Small intestine (tissue), 7 donors: ENCODE measurements at regions not wholly inside any gene's neighbourhood (a gene's known extent, or its start where the extent isn't known, plus 50 kb on each side); places are given as distances from the start of the nearest gene placed in this dataset.
A peak's percentile ranks its signal among the peaks of the same experiment; 100 is the strongest.

Experiments used
- DNase-seq, 2 donors: peaks; one replicate each; pipeline versions ENCODE4 v3.0.0 to v3.0.0-alpha.2; 2013
- FAIRE-seq: peaks from 2 replicates; lab custom pipeline; 2012; peaks lifted over from hg19 to GRCh38; lab: Jason Lieb, UNC
- H3K27ac ChIP-seq, 3 donors: one replicate each; pipeline ENCODE4 v1.5.1; 2013; ENCODE audit warnings: low read length in 2 of 3, mild to moderate bottlenecking in 2 of 3, control low read depth in 1 of 3, inconsistent platforms in 1 of 3, low read depth in 1 of 3, moderate library complexity in 1 of 3
- H3K27me3 ChIP-seq, 3 donors: one replicate each; pipeline ENCODE4 v1.6.1; 2013; ENCODE audit warnings: low read length in 3 of 3, inconsistent platforms in 1 of 3; ENCODE audit not compliant: control insufficient read depth in 3 of 3, insufficient read depth in 3 of 3
- H3K36me3 ChIP-seq, 3 donors: one replicate each; pipeline ENCODE4 v1.6.1; 2013; ENCODE audit warnings: low read length in 3 of 3, inconsistent platforms in 1 of 3, low read depth in 1 of 3, mild to moderate bottlenecking in 1 of 3, moderate library complexity in 1 of 3; ENCODE audit not compliant: control insufficient read depth in 3 of 3, insufficient read depth in 2 of 3
- H3K4me1 ChIP-seq, 3 donors: one replicate each; pipeline ENCODE4 v1.6.1; 2013; ENCODE audit warnings: low read length in 2 of 3, inconsistent platforms in 1 of 3, low read depth in 1 of 3, mild to moderate bottlenecking in 1 of 3, moderate library complexity in 1 of 3; ENCODE audit not compliant: control insufficient read depth in 3 of 3, insufficient read depth in 2 of 3
- H3K4me3 ChIP-seq, 3 donors: one replicate each; pipeline ENCODE4 v1.5.1; 2013; ENCODE audit warnings: low read length in 3 of 3, control low read depth in 1 of 3, inconsistent platforms in 1 of 3, low read depth in 1 of 3, mild to moderate bottlenecking in 1 of 3, moderate library complexity in 1 of 3
- H3K9me3 ChIP-seq, 2 donors: one replicate each; pipeline ENCODE4 v1.6.1; 2013; ENCODE audit warnings: low read depth in 1 of 2, low read length in 1 of 2; ENCODE audit not compliant: control insufficient read depth in 2 of 2, insufficient read depth in 1 of 2
- WGBS, 3 donors: extraction: QIAGEN DNeasy Blood & Tissue Kit; methylation state at CpG; one replicate each; pipeline ENCODE4 v1.1.7; 2013; 5-methylcytosine and 5-hydroxymethylcytosine counted together
- donor health status: healthy with polysubstance abuse.
- donor health status: control.
- donor health status: control.
- donor health status: Bipolar disorder and iron deficiency.
- donor health status: healthy.

- FAIRE-seq, result no peak
- 92 to 96% (median 94%) methylated on average over 5 of the region's 5 CpGs for WGBS, 3 donors
- H3K27me3 ChIP-seq, result no peaks in the 10 kb centered on the region
Measured at GRCh38 chr20:24742989-24743388, 206.1 kb upstream of the CST7 start.

GRCh38 chr20:24743641-24744040 is 205.4 kb upstream of the CST7 start:
- Histone ChIP-seq H3K27me3 (no peaks in the 10 kb centered on the region), H3K4me1 (peaks cover 0 to 3% (median 0%) of the 10 kb centered on the region in 3 donors), H3K27ac (no peak overlapping the region), H3K4me3 (no peak overlapping the region), H3K9me3 (no peaks in the 10 kb centered on the region), H3K36me3 (no peaks in the 10 kb centered on the region)
- no peak for DNase-seq
- no peak for FAIRE-seq
- 58 to 77% (median 61%) methylated on average over 5 of the region's 5 CpGs for WGBS, 3 donors

More at GRCh38 chr20:24742989-24743388, 206.1 kb upstream of the CST7 start:
- peaks cover 0 to 3% (median 0%) of the 10 kb centered on the region in 3 donors for H3K4me1 ChIP-seq
- no peaks in the 10 kb centered on the region for H3K9me3 ChIP-seq
- H3K36me3 ChIP-seq, result no peaks in the 10 kb centered on the region
- H3K27ac ChIP-seq, result no peak overlapping the region
- DNase-seq, result no peak
- H3K4me3 ChIP-seq, result no peak overlapping the region

- Histone ChIP-seq H3K36me3 (no peaks in the 10 kb centered on the region), H3K4me3 (no peak overlapping the region), H3K27me3 (no peaks in the 10 kb centered on the region), H3K27ac (no peak overlapping the region), H3K4me1 (peaks cover 0 to 3% (median 0%) of the 10 kb centered on the region in 3 donors), H3K9me3 (no peaks in the 10 kb centered on the region)
- FAIRE-seq (no peak), DNase-seq (no peak)
- WGBS, 3 donors, result 69 to 87% (median 77%) methylated on average over 3 of the region's 3 CpGs
Measured at GRCh38 chr20:24744747-24745146, 204.3 kb upstream of the CST7 start.

GRCh38 chr20:24745206-24745605 is 203.9 kb upstream of the CST7 start:
- no peaks in the 10 kb centered on the region for H3K9me3 ChIP-seq
- WGBS, 3 donors, result 89 to 95% (median 92%) methylated on average over 6 of the region's 6 CpGs
- H3K4me1 ChIP-seq, result peaks cover 0 to 3% (median 0%) of the 10 kb centered on the region in 3 donors
- no peak for DNase-seq
- FAIRE-seq, result no peak
- H3K36me3 ChIP-seq, result no peaks in the 10 kb centered on the region
- H3K4me3 ChIP-seq, result no peak overlapping the region
- no peak overlapping the region for H3K27ac ChIP-seq
- H3K27me3 ChIP-seq, result no peaks in the 10 kb centered on the region

- Histone ChIP-seq H3K36me3 (no peaks in the 10 kb centered on the region), H3K27me3 (no peaks in the 10 kb centered on the region), H3K4me1 (peaks cover 0 to 3% (median 0%) of the 10 kb centered on the region in 3 donors), H3K27ac (no peak overlapping the region), H3K9me3 (no peaks in the 10 kb centered on the region), H3K4me3 (no peak overlapping the region)
- DNase-seq (no peak), FAIRE-seq (no peak)
- WGBS, 3 donors, result 50 to 75% (median 59%) methylated on average over 14 of the region's 14 CpGs
Measured at GRCh38 chr20:24745617-24746350, 203.3 kb upstream of the CST7 start.

GRCh38 chr20:24746351-24746685 is 202.8 kb upstream of the CST7 start:
- no peak for FAIRE-seq
- Histone ChIP-seq H3K4me3 (no peak overlapping the region), H3K9me3 (no peaks in the 10 kb centered on the region), H3K4me1 (peaks cover 0 to 3% (median 0%) of the 10 kb centered on the region in 3 donors), H3K27ac (no peak overlapping the region), H3K27me3 (no peaks in the 10 kb centered on the region), H3K36me3 (no peaks in the 10 kb centered on the region)
- 14 to 55% (median 27%) methylated on average over 11 to 12 of the region's 12 CpGs for WGBS, 3 donors
- peak; percentile 46 to 85 for DNase-seq

- FAIRE-seq, result no peak
- H3K9me3 ChIP-seq, result no peaks in the 10 kb centered on the region
- no peak overlapping the region for H3K4me3 ChIP-seq
- peaks cover 0 to 3% (median 0%) of the 10 kb centered on the region in 3 donors for H3K4me1 ChIP-seq
- no peaks in the 10 kb centered on the region for H3K36me3 ChIP-seq
- no peak for DNase-seq
- 53 to 73% (median 67%) methylated on average over 10 of the region's 10 CpGs for WGBS, 3 donors
- H3K27ac ChIP-seq, result no peak overlapping the region
- H3K27me3 ChIP-seq, result no peaks in the 10 kb centered on the region
Measured at GRCh38 chr20:24747010-24747712, 201.9 kb upstream of the CST7 start.

- DNase-seq (no peak), FAIRE-seq (no peak)
- Histone ChIP-seq H3K27me3 (no peaks in the 10 kb centered on the region), H3K4me3 (no peak overlapping the region), H3K4me1 (peaks cover 0 to 3% (median 0%) of the 10 kb centered on the region in 3 donors), H3K9me3 (no peaks in the 10 kb centered on the region), H3K36me3 (no peaks in the 10 kb centered on the region), H3K27ac (no peak overlapping the region)
- 76 to 87% (median 80%) methylated on average over 5 of the region's 5 CpGs for WGBS, 3 donors
Measured at GRCh38 chr20:24747881-24748595, 201.0 kb upstream of the CST7 start.
